Femur (tissue), 1 donor: ENCODE measurements at regions not wholly inside any gene's neighbourhood (a gene's known extent, or its start where the extent isn't known, plus 50 kb on each side); places are given as distances from the start of the nearest gene placed in this dataset.
"Not testable (repeated sequence)": the region's sequence is repeated elsewhere in the genome, so short reads cannot be mapped to it uniquely, and the experiment has no call there.

ENCODE experiments used
- DNase-seq: peaks from one replicate; pipeline ENCODE4 v3.0.0-alpha.2; 2017

- DNase-seq, result no peak
Observed at GRCh38 chr11:87740968-87741367, 434.3 kb downstream of the RAB38 start.

- no peak for DNase-seq
Observed at GRCh38 chr11:87740451-87740850, 434.8 kb downstream of the RAB38 start.

GRCh38 chr11:87739766-87740165 lies 435.5 kb downstream of the RAB38 start:
- DNase-seq, result no peak

- DNase-seq, result no peak
Observed at GRCh38 chr11:87739261-87739660, 436.0 kb downstream of the RAB38 start.

GRCh38 chr11:87736928-87737327 lies 438.3 kb downstream of the RAB38 start:
- no peak for DNase-seq

- no peak for DNase-seq
Observed at GRCh38 chr11:87726506-87726905, 448.7 kb downstream of the RAB38 start.

GRCh38 chr11:87724358-87724757 lies 450.9 kb downstream of the RAB38 start:
- DNase-seq, result no peak

GRCh38 chr11:87722756-87723565 lies 452.3 kb downstream of the RAB38 start:
- no peak for DNase-seq

- DNase-seq, result no peak
Observed at GRCh38 chr11:87719326-87720073, 455.7 kb downstream of the RAB38 start.

GRCh38 chr11:87712802-87713202 lies 462.4 kb downstream of the RAB38 start:
- no peak for DNase-seq

- no peak for DNase-seq
Observed at GRCh38 chr11:87712391-87712790, 462.9 kb downstream of the RAB38 start.

GRCh38 chr11:87703589-87703988 lies 471.7 kb downstream of the RAB38 start:
- DNase-seq, result not testable (repeated sequence)

GRCh38 chr11:87675993-87676392 lies 499.2 kb downstream of the RAB38 start:
- DNase-seq, result no peak

GRCh38 chr11:87666730-87667129 lies 508.5 kb downstream of the RAB38 start:
- no peak for DNase-seq

GRCh38 chr11:87662287-87662686 lies 513.0 kb downstream of the RAB38 start:
- no peak for DNase-seq

- no peak for DNase-seq
Observed at GRCh38 chr11:87660926-87661660, 514.1 kb downstream of the RAB38 start.

GRCh38 chr11:87659807-87660206 lies 515.4 kb downstream of the RAB38 start:
- no peak for DNase-seq

- no peak for DNase-seq
Observed at GRCh38 chr11:87645626-87646025, 529.6 kb downstream of the RAB38 start.

GRCh38 chr11:87639753-87640364 lies 535.4 kb downstream of the RAB38 start:
- DNase-seq, result no peak

GRCh38 chr11:87635001-87635400 lies 540.2 kb downstream of the RAB38 start:
- no peak for DNase-seq

GRCh38 chr11:87634331-87634730 lies 540.9 kb downstream of the RAB38 start:
- DNase-seq, result no peak

- DNase-seq, result no peak
Observed at GRCh38 chr11:87628957-87629356, 546.3 kb downstream of the RAB38 start.

GRCh38 chr11:87628026-87628580 lies 547.1 kb downstream of the RAB38 start:
- no peak for DNase-seq
